Kidney epithelial cell (primary cell): ENCODE measurements at regions not wholly inside any gene's neighbourhood (a gene's known extent, or its start where the extent isn't known, plus 50 kb on each side); places are given as distances from the start of the nearest gene placed in this dataset.

ENCODE experiments used
- DNase-seq: peaks from one replicate; pipeline ENCODE4 v3.0.0-alpha.2; 2010; ENCODE audit warnings: low read depth
- H3K27me3 ChIP-seq: 2 replicates; pipeline ENCODE4 v1.6.0; 2011; ENCODE audit warnings: low read length; ENCODE audit not compliant: control insufficient read depth, insufficient read depth
- H3K36me3 ChIP-seq: 2 replicates; pipeline ENCODE4 v1.5.1; 2011; ENCODE audit warnings: low read length; ENCODE audit not compliant: control insufficient read depth, insufficient read depth
- H3K4me3 ChIP-seq: 2 replicates; pipeline ENCODE4 v1.5.1; 2011; ENCODE audit warnings: low read depth, mild to moderate bottlenecking, control low read depth, low read length
- CTCF ChIP-seq: IDR thresholded peaks from 2 replicates; pipeline ENCODE4 v1.5.1; 2011; ENCODE audit warnings: mild to moderate bottlenecking, moderate library complexity, low read length, control low read depth, inconsistent platforms; ENCODE audit not compliant: insufficient read depth, poor library complexity, severe bottlenecking

GRCh38 chr11:119890466-119890865 lies 161.5 kb upstream of the NECTIN1 start:
- no peak overlapping the region for H3K4me3 ChIP-seq
- no peak for TF ChIP-seq CTCF
- no peaks in the 10 kb centered on the region for H3K36me3 ChIP-seq
- DNase-seq: no peak
- peaks cover 14% of the 10 kb centered on the region for H3K27me3 ChIP-seq

- no peak for DNase-seq
- no peak for TF ChIP-seq CTCF
- H3K36me3 ChIP-seq: no peaks in the 10 kb centered on the region
- peaks cover 14% of the 10 kb centered on the region for H3K27me3 ChIP-seq
- H3K4me3 ChIP-seq: no peak overlapping the region
Observed at GRCh38 chr11:119889728-119890280, 160.8 kb upstream of the NECTIN1 start.

- Histone ChIP-seq H3K36me3 (no peaks in the 10 kb centered on the region), H3K4me3 (no peak overlapping the region), H3K27me3 (peaks cover 14% of the 10 kb centered on the region)
- DNase-seq: no peak
- TF ChIP-seq CTCF: no peak
Observed at GRCh38 chr11:119889111-119889510, 160.1 kb upstream of the NECTIN1 start.

- H3K4me3 ChIP-seq: no peak overlapping the region
- H3K27me3 ChIP-seq: peaks cover 14% of the 10 kb centered on the region
- no peak for DNase-seq
Observed at GRCh38 chr11:119888119-119888518, 159.1 kb upstream of the NECTIN1 start.

GRCh38 chr11:119886667-119887230 lies 157.7 kb upstream of the NECTIN1 start:
- peaks cover 7% of the 10 kb centered on the region for H3K27me3 ChIP-seq
- H3K36me3 ChIP-seq: no peaks in the 10 kb centered on the region

More at GRCh38 chr11:119888119-119888518, 159.1 kb upstream of the NECTIN1 start:
- H3K36me3 ChIP-seq: no peaks in the 10 kb centered on the region
- no peak for TF ChIP-seq CTCF

More at GRCh38 chr11:119886667-119887230, 157.7 kb upstream of the NECTIN1 start:
- TF ChIP-seq CTCF: no peak
- DNase-seq: no peak
- no peak overlapping the region for H3K4me3 ChIP-seq
